HG03378 (cell line): ENCODE measurements at regions not wholly inside any gene's neighbourhood (a gene's known extent, or its start where the extent isn't known, plus 50 kb on each side); places are given as distances from the start of the nearest gene placed in this dataset.
"Not testable (repeated sequence)": the region's sequence is repeated elsewhere in the genome, so short reads cannot be mapped to it uniquely, and the experiment has no call there.

ENCODE experiments used
- ATAC-seq: cut with Tn5 transposase; IDR thresholded peaks from one replicate; pipeline ENCODE4 v1.9.1; 2021; ENCODE audit warnings: mild to moderate bottlenecking, moderate library complexity; ENCODE audit not compliant: unreplicated experiment

- ATAC-seq = no peak
These were observed 1118.7 kb downstream of the SUCLG1 start for GRCh38 chr2:83340424-83340823.

GRCh38 chr2:83339942-83340341 is 1119.1 kb downstream of the SUCLG1 start:
- not testable (repeated sequence) for ATAC-seq

GRCh38 chr2:83331810-83332209 is 1127.3 kb downstream of the SUCLG1 start:
- no peak for ATAC-seq

- no peak for ATAC-seq
These were observed 1136.0 kb downstream of the SUCLG1 start for GRCh38 chr2:83323038-83323437.

- ATAC-seq = no peak
These were observed 1139.0 kb downstream of the SUCLG1 start for GRCh38 chr2:83320053-83320452.

- ATAC-seq = no peak
These were observed 1153.2 kb downstream of the SUCLG1 start for GRCh38 chr2:83305758-83306378.

GRCh38 chr2:83291083-83291482 is 1168.0 kb downstream of the SUCLG1 start:
- no peak for ATAC-seq

- ATAC-seq = no peak
These were observed 1176.2 kb downstream of the SUCLG1 start for GRCh38 chr2:83282841-83283240.

GRCh38 chr2:83282043-83282795 is 1176.9 kb downstream of the SUCLG1 start:
- ATAC-seq = no peak

- no peak for ATAC-seq
These were observed 1178.7 kb downstream of the SUCLG1 start for GRCh38 chr2:83280391-83280790.

- no peak for ATAC-seq
These were observed 1185.8 kb downstream of the SUCLG1 start for GRCh38 chr2:83273322-83273721.

GRCh38 chr2:83261591-83262136 is 1197.4 kb downstream of the SUCLG1 start:
- no peak for ATAC-seq

- no peak for ATAC-seq
These were observed 1205.2 kb downstream of the SUCLG1 start for GRCh38 chr2:83253848-83254247.

GRCh38 chr2:83251321-83251872 is 1207.7 kb downstream of the SUCLG1 start:
- ATAC-seq = no peak

GRCh38 chr2:83245806-83246537 is 1213.1 kb downstream of the SUCLG1 start:
- ATAC-seq = not testable (repeated sequence)

GRCh38 chr2:83240611-83241010 is 1218.5 kb downstream of the SUCLG1 start:
- ATAC-seq = no peak

GRCh38 chr2:83238111-83238510 is 1221.0 kb downstream of the SUCLG1 start:
- ATAC-seq = no peak

- no peak for ATAC-seq
These were observed 1224.8 kb downstream of the SUCLG1 start for GRCh38 chr2:83234246-83234645.

GRCh38 chr2:83233781-83234180 is 1225.3 kb downstream of the SUCLG1 start:
- no peak for ATAC-seq

- no peak for ATAC-seq
These were observed 1225.8 kb downstream of the SUCLG1 start for GRCh38 chr2:83233326-83233725.

- no peak for ATAC-seq
These were observed 1229.6 kb downstream of the SUCLG1 start for GRCh38 chr2:83229443-83229842.
